Activated T-cell treated with anti-CD3 and anti-CD28 coated beads, Interleukin-2, amount 50 U/mL, for 48 hours (primary cell): ENCODE measurements at regions not wholly inside any gene's neighbourhood (a gene's known extent, or its start where the extent isn't known, plus 50 kb on each side); places are given as distances from the start of the nearest gene placed in this dataset.
"Not testable (repeated sequence)": the region's sequence is repeated elsewhere in the genome, so short reads cannot be mapped to it uniquely, and the experiment has no call there.

ENCODE experiments used
- DNase-seq, 2 experiments: peaks; one replicate each; pipeline ENCODE4 v3.0.0-alpha.2; 2020

DNA sequence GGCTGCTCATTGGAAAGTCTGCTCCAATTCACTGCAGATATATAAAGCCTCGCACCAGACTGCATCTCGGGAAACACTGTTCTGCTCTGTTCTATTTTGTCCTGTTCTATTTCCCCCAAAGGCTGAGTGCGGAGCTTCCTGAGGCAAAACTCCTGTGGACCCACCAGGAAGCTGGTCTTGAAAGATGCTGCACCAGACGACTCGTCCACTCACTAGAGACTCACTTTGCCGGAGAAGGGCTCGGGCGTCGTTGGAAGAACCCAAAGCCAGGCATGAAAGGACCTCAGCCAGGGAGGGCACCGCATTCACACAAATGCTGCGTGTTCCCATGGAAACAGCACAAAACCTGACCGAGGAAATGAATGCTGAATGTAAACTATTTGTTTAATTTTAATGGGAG, 331.2 kb upstream of the SFSWAP start:
- no peak for DNase-seq

- DNase-seq, result no peak
These were observed 330.5 kb upstream of the SFSWAP start for GRCh38 chr12:131380220-131380964.

DNA sequence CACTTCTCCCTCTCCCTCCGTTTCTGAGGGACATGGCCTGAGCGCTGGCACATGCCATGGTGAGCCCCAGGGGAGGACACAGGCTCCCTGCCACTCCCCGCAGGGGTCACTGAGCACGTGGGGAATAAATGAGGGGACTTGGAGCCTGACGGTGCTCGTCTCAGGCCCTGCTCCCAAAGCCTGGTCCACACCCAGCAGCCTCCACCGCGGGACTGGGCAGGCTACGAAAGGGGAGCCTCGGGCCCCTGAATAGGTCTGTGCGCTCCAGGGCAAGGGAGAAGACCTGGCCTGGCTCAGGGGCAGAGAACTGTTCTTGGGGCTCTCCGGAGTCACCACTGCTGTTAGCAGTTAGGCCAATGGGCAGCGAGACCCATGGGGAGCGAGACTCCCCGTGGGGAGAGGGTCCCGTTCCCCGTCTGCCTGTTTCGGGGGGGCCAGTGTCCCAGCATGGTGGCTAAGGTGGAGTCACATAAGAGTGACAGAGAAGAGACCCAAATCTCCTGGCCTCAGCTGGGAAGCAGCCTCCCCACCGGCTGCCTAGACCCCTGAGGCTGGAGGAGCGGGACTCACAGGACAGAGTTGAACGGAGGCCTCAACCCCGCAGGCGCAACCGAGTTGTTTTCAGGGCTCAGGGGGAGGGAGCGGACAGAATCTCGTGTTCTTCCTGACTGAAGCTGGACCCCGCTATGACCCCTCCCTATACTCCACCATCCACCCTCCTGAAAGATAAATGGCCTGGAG, 329.8 kb upstream of the SFSWAP start:
- DNase-seq, result no peak

DNA sequence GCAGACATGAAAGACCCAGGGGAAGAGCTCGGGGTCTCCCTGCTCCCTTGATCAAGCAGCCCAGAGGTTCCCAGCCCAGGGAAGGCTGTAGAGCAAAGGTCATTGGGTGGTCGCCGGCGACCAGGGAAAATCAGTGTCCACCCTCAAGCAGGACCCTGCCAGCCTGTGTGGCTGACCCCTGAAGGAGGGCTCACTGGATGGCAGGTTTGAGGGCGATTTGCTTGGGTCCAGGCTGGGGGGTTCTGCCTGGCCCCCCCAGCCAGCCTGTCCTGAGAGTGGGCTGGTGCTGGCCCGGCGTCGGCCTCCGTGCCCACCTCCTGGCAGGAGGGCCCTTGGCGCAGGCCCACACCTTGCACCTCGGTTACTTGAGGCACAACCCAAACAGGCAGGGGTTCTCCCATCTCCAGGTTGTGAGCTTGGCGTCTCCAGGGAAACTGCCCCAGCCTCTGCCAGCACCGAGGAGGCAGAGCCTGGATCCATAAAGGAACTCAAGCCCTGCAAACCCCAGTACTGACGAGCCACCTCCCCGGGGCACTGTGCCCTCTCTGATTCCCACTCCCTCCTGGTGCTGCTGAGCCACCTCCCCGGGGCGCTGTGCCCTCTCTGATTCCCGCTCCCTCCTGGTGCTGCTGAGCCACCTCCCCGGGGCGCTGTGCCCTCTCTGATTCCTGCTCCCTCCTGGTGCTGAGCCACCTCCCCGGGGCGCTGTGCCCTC, 329.0 kb upstream of the SFSWAP start:
- no peak for DNase-seq

DNA sequence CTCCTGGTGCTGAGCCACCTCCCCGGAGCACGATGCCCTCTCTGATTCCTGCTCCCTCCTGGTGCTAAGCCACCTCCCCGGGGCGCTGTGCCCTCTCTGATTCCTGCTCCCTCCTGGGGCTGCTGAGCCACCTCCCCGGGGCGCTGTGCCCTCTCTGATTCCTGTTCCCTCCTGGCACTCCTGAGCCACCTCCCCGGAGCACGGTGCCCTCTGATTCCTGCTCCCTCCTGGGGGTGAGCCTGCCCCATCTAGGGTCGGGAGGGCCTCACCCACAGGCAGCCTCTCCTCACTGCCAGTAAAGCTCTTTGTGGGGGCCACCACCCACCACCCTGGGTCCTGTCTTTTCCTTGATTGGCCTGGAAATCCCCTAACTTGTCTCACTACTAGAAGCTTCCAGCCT, 327.6 kb upstream of the SFSWAP start:
- DNase-seq, result peak in 1 of 2 experiments; percentile 1

- DNase-seq, result no peak
These were observed 326.9 kb upstream of the SFSWAP start for GRCh38 chr12:131383741-131384543.

DNA sequence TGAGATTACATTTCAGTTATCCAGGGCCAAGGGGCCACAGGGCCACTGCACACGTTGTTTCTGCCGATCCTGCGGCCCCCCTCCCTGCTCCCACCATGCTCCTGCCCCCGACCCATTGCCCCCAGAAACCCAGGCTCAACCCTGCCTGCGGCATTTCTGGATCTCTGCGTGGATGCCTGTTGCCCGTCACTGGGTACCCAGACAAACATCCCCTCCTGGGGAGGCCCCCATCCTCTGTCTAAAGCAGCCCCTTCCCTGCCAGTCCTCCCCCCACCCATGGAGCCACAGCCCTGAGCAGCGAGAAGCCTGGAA, 326.4 kb upstream of the SFSWAP start:
- no peak for DNase-seq

GRCh38 chr12:131385313-131386166, 325.4 kb upstream of the SFSWAP start:
- DNase-seq, result no peak

- no peak for DNase-seq
These were observed 324.7 kb upstream of the SFSWAP start for GRCh38 chr12:131386167-131386521.

DNA sequence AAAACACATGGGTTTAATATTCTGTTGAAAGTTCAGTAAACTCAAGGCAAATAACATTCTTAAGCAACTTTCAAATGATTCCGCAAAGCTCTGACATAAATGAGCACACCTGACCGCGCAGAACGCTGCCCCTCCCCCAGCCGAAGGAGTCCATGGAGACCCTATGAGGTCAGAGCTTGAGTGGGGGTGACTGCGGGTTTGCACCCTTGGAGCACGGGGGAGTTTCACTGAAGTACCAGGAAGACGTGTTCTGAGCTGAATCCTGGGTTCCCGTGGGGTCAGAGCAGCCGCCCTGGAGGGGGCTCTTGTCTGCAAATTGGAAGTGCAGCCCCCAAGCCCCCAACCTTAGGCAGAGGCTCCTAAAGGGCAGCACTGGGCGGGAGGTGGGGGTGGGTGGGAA, 324.1 kb upstream of the SFSWAP start:
- no peak for DNase-seq

- DNase-seq, result no peak
These were observed 323.4 kb upstream of the SFSWAP start for GRCh38 chr12:131387281-131388163.

DNA sequence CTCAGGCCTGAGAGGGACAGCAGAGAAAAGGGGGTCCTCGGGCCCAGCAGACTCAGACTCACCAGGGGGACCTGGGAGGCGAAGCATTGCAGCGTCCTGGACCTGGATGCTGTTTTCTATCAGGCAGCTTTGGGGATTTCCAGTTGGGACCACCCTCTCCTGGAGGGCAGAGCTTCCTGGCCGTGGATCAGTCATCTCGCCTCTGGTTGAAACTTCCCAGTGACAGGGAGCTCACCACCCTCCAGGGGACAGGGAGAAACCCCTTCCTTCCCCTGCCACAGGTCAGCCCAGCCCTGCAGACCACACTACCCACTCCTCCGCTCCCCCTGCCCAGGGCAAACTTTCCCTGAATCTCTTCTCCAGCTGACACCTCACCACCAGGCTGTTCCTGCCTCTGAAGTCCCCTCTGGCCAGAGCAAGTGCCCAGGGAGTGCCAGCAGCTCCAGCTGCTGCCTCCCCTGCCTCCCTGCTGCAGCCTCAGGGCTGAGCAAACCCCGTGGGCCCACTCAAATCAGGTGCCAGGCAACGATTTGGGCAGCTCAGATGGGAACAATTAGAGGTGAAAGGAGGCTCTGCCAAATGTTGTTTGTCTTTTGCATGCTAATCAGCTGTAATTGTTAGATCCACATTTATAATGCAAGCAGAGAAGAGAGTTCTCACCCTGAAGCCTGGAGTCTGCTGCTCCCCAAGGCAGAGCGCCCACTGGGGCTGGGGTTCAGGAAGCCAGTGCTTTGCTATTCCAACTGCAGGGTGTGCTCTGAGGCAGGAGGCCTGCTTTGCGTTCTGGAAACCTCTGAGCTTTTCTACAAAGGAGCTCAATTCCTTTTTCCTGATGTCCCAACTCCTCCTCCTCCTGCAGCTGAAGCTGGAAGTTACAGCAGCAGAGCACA, 322.5 kb upstream of the SFSWAP start:
- DNase-seq, result not testable (repeated sequence)

DNA sequence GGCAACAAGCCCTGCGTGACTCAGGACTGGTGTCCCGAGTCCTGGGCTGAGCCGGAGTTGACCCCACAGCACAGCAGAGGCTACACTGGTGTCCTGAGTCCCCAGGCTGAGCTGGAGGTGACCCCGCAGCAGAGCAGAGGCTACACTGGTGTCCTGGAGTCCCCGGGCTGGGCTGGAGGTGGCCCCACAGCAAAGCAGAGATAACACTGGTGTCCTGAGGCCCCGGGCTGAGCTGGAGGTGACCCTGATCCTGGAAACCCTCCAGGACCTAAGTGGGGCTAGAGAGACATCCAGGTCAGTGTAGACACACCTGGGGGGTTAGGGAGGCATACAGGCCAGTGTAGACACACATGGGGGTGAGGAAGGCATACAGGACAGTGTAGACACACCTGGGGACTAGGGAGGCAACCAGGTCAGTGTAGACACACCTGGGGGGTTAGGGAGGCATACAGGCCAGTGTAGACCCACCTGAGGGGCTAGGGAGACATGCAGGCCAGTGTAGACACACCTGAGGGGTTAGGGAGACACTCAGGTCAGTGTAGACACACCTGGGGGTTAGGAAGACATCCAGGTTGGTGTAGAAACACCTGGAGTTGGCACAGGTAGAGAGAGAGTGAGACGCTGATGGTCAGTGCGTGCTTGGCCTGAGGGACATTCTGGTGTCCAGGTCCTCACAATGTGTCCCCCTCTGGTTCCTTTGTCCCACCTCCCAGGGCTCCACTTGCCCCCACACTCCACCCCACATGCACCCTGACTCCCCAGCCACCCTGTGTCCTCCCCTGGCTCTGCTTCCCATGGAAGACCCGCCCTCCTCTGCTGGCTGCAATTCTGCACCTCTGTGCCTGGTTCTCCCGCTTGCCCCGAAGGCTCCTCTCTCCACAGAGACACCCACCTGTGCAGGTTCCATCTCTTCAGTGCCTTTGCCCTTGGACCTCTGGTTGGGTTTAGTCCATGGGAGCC, 321.6 kb upstream of the SFSWAP start:
- DNase-seq, result no peak

- DNase-seq, result no peak
These were observed 320.2 kb upstream of the SFSWAP start for GRCh38 chr12:131390412-131391334.

GRCh38 chr12:131391399-131391798, 319.5 kb upstream of the SFSWAP start:
- no peak for DNase-seq

DNA sequence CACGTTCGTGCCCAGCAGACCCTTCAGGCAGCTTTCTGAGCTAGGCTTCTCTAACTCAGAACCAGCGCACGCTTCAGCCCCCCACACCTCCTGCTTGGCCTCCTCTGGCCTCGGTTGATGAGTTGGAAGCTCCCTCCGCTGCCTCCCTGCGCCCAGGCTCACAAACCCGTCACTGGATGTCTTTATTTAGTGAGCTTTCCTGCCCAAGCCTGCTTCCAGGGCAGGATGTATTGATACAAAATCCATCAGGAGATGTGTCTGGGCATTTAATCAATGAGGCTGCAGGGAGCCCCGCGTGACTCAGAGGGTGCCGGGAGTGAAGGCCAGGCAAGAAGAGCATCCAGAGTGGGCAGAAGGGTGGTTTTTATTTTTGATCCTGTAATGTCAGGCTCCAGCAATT, 316.1 kb upstream of the SFSWAP start:
- not testable (repeated sequence) for DNase-seq

- not testable (repeated sequence) for DNase-seq
These were observed 315.6 kb upstream of the SFSWAP start for GRCh38 chr12:131395209-131395684.
